Epithelial cell of esophagus (primary cell): ENCODE measurements at regions not wholly inside any gene's neighbourhood (a gene's known extent, or its start where the extent isn't known, plus 50 kb on each side); places are given as distances from the start of the nearest gene placed in this dataset.

Experiments used
- DNase-seq: peaks from one replicate; pipeline ENCODE4 v3.0.0; 2010; ENCODE audit warnings: low read depth
- H3K4me3 ChIP-seq: 2 replicates; pipeline ENCODE4 v1.5.1; 2011; ENCODE audit warnings: mild to moderate bottlenecking, low read length, control low read depth
- TF ChIP-seq, protein P1 (sequence below): IDR thresholded peaks from 2 replicates; pipeline ENCODE4 v1.5.1; 2011; ENCODE audit warnings: low read depth, mild to moderate bottlenecking, low read length, control low read depth, inconsistent platforms; ENCODE audit not compliant: insufficient read depth; ENCODE audit errors: missing control alignments

DNA sequence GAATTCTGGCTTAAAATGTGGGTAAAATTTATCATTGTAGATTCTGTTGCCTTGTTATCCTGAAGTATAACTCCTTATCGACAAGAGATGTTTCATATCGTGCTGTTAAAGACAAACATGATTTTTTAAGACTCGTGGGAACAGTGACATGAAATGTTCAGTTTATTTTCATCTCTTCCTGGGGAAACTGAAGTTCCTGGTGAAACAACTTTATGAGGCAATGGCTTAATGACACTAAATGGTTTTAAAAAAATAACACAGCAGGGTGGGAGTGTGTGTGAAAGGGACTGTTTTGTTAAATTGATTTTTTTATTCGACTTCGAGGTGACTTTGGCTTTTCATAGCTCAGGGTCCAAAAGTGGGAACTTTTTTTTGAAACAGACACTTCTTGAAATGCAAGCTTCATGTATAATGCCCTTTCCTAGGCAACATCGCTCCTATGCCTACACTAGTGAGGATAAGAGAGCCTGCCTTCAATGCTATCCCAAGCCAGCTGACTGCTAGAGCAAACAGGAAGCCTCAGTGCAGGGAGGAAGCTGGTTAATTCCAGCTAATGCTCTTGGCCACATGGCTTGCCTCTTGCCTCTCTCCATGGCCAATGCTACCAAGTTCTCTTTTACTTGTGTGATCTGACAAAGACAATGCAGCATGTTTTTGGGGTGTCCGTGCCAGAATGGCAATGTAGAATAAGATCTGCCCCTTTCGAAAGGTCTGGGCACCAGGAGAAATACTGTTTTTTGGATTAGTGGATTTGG lies 57.8 kb downstream of the PABIR2 start:
- DNase-seq = no peak
- H3K4me3 ChIP-seq = no peak overlapping the region
- TF ChIP-seq, protein P1, sequence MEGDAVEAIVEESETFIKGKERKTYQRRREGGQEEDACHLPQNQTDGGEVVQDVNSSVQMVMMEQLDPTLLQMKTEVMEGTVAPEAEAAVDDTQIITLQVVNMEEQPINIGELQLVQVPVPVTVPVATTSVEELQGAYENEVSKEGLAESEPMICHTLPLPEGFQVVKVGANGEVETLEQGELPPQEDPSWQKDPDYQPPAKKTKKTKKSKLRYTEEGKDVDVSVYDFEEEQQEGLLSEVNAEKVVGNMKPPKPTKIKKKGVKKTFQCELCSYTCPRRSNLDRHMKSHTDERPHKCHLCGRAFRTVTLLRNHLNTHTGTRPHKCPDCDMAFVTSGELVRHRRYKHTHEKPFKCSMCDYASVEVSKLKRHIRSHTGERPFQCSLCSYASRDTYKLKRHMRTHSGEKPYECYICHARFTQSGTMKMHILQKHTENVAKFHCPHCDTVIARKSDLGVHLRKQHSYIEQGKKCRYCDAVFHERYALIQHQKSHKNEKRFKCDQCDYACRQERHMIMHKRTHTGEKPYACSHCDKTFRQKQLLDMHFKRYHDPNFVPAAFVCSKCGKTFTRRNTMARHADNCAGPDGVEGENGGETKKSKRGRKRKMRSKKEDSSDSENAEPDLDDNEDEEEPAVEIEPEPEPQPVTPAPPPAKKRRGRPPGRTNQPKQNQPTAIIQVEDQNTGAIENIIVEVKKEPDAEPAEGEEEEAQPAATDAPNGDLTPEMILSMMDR = no peak

DNA sequence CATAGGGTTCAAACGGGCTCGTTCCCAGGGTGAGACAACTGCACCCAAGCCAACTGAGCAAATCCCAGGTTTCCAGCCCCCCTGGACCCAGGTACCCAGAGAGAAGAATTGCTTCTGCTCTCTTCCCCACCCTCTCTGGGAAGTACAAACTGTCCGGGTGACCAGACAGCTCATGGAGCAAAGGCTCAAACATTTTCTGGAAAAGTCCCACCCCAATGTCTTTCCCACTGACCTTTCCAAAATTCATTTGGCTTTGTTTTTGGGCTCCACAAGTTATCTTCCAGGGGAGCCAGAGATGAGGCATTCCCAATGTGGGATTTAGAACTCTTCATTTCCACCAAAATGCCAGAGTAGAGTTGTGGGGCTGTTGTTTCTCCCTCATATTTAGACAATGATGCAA lies 58.6 kb downstream of the PABIR2 start:
- DNase-seq = no peak
- no peak overlapping the region for H3K4me3 ChIP-seq
- TF ChIP-seq, protein P1 = no peak

DNA sequence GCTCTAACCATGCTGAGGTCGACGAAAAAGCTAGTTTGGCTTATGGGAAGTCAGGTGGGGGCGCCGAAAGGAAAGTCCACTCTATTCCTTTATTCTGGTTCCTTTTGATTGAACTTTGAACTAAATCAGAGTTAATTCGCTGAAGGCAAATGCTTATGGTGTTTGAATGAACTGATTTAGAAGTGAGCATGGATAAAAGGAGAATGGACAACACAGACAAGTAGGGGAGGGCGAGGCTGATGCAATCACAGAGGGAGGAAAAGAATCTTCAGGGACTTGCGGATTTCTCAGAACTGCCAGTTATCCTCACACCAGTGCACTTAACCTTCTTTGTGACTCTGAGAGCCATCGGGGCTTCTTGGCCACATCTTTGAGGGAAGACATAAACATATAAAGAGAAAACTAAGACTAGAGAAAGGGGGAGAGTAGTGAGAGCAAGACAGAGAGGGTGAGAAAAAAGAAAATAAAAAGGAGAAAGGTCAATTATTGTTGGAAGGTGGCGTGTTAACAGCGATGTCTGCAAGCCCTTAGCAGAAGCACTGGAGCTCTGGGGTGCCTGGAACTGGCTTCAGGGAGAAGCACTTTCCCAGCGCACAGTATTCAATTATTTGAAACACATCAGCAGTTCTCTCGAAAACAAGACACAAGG lies 59.2 kb downstream of the PABIR2 start:
- DNase-seq = no peak
- TF ChIP-seq, protein P1 = no peak
- no peak overlapping the region for H3K4me3 ChIP-seq

DNA sequence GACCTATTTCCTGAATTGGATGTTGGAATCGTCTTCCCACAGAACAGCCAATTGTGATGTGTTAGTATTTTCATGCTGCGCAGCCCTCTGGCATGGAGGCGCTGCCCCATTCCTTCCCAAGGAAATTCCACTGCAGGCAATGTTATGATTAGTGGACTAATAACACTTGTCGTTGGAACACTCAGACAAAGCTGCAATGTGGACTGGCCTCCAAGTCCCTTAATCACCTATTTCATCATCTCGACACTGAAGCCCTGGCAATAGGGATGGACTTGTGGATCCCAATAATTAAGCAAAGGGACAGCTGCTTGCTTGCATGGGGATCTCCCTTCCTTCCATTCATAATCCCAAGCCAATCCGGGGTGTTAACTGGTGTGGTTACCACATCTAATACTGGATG lies 59.9 kb downstream of the PABIR2 start:
- DNase-seq = no peak
- TF ChIP-seq, protein P1 = no peak
- no peak overlapping the region for H3K4me3 ChIP-seq

DNA sequence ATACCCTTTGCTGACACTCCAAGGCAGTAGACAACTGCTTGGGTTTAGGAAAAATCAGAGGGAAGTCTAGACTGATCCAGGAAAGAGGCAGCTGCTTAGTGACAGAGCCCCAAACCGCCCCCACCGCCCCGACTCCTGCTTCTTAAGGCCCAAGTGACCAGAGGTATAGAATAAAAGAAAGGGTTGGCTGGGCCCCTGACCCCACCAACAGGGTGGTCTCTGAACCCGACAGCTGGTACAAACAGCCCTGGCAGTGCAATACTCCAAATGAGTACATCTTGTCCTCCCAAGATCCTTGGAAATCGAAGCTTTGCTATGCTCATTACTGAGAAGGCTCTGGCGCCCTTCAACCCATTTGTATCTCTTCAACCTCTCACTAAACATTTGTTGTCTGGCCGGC lies 60.6 kb downstream of the PABIR2 start:
- TF ChIP-seq, protein P1 = no peak
- no peak for DNase-seq
- no peak overlapping the region for H3K4me3 ChIP-seq

DNA sequence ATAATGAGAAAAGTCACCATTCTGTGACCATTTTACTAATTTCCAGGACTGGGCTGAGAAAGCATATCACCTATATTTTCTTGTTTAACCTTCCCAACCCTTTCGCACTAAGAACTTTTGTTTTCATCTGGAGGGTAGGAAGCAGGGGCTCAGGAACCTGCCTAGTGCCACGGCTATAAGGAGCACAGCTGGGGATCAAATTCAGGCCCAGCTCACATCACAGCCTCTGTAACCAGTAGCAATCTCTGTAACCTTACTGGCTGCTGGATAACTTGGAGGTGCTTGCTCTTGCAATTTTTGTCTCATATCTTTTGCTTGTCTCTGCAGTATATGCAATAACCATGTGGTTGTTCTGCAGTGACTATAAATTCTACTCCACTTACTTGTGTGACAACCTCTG lies 62.0 kb downstream of the PABIR2 start:
- DNase-seq = no peak
- no peak overlapping the region for H3K4me3 ChIP-seq
- TF ChIP-seq, protein P1 = no peak

DNA sequence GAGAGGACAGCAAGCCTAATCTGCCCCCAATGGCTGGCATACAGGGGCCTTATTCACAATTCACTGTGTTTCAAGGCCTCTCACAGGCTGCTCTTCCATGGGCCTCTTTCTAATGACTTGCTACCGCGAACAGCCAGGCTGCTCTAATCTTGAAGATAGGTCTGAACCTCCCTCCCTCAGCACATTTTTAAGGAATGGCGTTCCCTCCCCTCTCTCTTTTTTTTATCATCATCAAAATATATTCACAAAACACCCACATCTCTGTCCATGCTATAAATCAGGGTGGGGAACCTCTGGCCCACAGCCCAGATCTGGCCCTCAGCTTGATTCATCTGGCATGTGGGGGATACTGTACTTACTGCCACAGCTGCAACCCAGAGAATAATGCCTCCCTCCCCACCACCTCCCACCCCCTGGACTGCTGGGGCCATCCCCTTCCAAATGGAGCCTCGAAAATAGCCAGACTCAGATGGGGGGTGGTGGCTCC lies 62.5 kb downstream of the PABIR2 start:
- TF ChIP-seq, protein P1 = no peak
- DNase-seq = no peak
- H3K4me3 ChIP-seq = no peak overlapping the region
